HCT116 (cell line): ENCODE measurements at regions not wholly inside any gene's neighbourhood (a gene's known extent, or its start where the extent isn't known, plus 50 kb on each side); places are given as distances from the start of the nearest gene placed in this dataset.

Source experiments
- ATAC-seq: fragments of 200-7000 bp; cut with Tn5 transposase; 2 replicates; pipeline ENCODE4 v1.9.1; 2020; ENCODE audit warnings: mild to moderate bottlenecking, moderate library complexity
- BruUV-seq: library from RNA; stranded (reverse); fragments of 400-500 nt; replicated peaks from 2 replicates; lab custom pipeline; 2021; lab: Mats Ljungman, UMichigan
- CTCF ChIA-PET: fragments of 300-600 bp; sonication (Branson Sonifier 250); formaldehyde crosslinking; loops from one replicate; lab custom pipeline; 2021; ENCODE audit warnings: antibody characterized with exemption; lab: Charles Lee
- POLR2A ChIA-PET: fragments of 300-600, 350-600 bp; sonication (Branson Sonifier 250); formaldehyde crosslinking; loops from one replicate; lab custom pipeline; 2021; ENCODE audit warnings: antibody characterized with exemption; lab: Charles Lee
- RAD21 ChIA-PET, 2 experiments: fragments of 300-600 bp; sonication (Branson Sonifier 250); formaldehyde crosslinking; loops; one replicate each; lab custom pipeline; 2023; ENCODE audit warnings: low total read pairs in 2 of 2; ENCODE audit not compliant: uncharacterized antibody in 2 of 2, unreplicated experiment in 2 of 2, low non-redundant PET in 1 of 2; lab: Charles Lee
- DNase-seq: peaks from one replicate; pipeline ENCODE4 v3.0.0-alpha.2; 2010; ENCODE audit warnings: low read depth, low spot score
- H2AFZ ChIP-seq: fragments of 200-600 bp; shearing (Covaris generic), sonication (generic); 2 replicates; pipeline ENCODE4 v1.6.1; 2017; ENCODE audit warnings: low read depth, mixed run types, mixed read lengths, antibody characterized with exemption, low read length; ENCODE audit not compliant: poor library complexity, severe bottlenecking
- H3K27ac ChIP-seq: 2 replicates; pipeline ENCODE4 v1.5.1; 2012; ENCODE audit warnings: low read depth, low read length
- H3K27me3 ChIP-seq: fragments of 200-600 bp; sonication (generic); 2 replicates; pipeline ENCODE4 v1.6.1; 2016; ENCODE audit warnings: mixed run types, low read length, mixed read lengths; ENCODE audit not compliant: insufficient read depth
- H3K36me3 ChIP-seq, 2 experiments: fragments of 200-500 bp in 1 of 2; fragments of 200-600 bp in 1 of 2; sonication (Bioruptor generic) in 1 of 2; sonication (generic) in 1 of 2; 2 replicates each; pipeline versions ENCODE4 v1.5.1 to v1.6.1; 2014 to 2016; ENCODE audit warnings: low read length in 2 of 2, inconsistent platforms in 1 of 2, mixed read lengths in 1 of 2, mixed run types in 1 of 2; ENCODE audit not compliant: insufficient read depth in 2 of 2, control insufficient read depth in 1 of 2
- H3K4me1 ChIP-seq, 2 experiments: fragments of 200-600 bp in 1 of 2; sonication (generic) in 1 of 2; 2 replicates each; pipeline versions ENCODE4 v1.5.1 to v1.6.1; 2012 to 2017; ENCODE audit warnings: low read length in 2 of 2, inconsistent platforms in 1 of 2, mild to moderate bottlenecking in 1 of 2, mixed read lengths in 1 of 2, mixed run types in 1 of 2, moderate library complexity in 1 of 2; ENCODE audit not compliant: insufficient read depth in 2 of 2, control insufficient read depth in 1 of 2
- H3K4me2 ChIP-seq: fragments of 200-600 bp; sonication (generic); 2 replicates; pipeline ENCODE4 v1.6.1; 2017; ENCODE audit warnings: mixed run types, low read length, mixed read lengths
- H3K4me3 ChIP-seq, 2 experiments: fragments of 200-600 bp in 1 of 2; sonication (generic) in 1 of 2; replicated peaks in 1 of 2; 2 replicates each; pipeline ENCODE4 v1.5.1; 2011 to 2016; ENCODE audit warnings: low read length in 2 of 2, control low read depth in 1 of 2, low read depth in 1 of 2, mild to moderate bottlenecking in 1 of 2, mixed read lengths in 1 of 2, mixed run types in 1 of 2
- H3K79me2 ChIP-seq: fragments of 200-600 bp; sonication (generic); 2 replicates; pipeline ENCODE4 v1.6.1; 2017; ENCODE audit warnings: mild to moderate bottlenecking, mixed run types, low read length, moderate library complexity, mixed read lengths; ENCODE audit not compliant: insufficient read depth
- H3K9ac ChIP-seq: fragments of 200-600 bp; sonication (generic); 2 replicates; pipeline ENCODE4 v1.6.1; 2016; ENCODE audit warnings: low read length, mixed read lengths
- H3K9me2 ChIP-seq: fragments of 200-600 bp; sonication (generic), shearing (Covaris generic); 2 replicates; pipeline ENCODE4 v1.6.1; 2017; ENCODE audit warnings: mixed run types, mild to moderate bottlenecking, moderate library complexity; ENCODE audit not compliant: insufficient read depth
- H3K9me3 ChIP-seq, 2 experiments: fragments of 200-500 bp in 1 of 2; fragments of 200-600 bp in 1 of 2; sonication (Bioruptor generic) in 1 of 2; sonication (generic) in 1 of 2; 2 replicates each; pipeline ENCODE4 v1.6.1; 2014 to 2017; ENCODE audit warnings: low read length in 2 of 2, mixed read lengths in 2 of 2, inconsistent platforms in 1 of 2, low read depth in 1 of 2, mild to moderate bottlenecking in 1 of 2, mixed run types in 1 of 2, moderate library complexity in 1 of 2; ENCODE audit not compliant: control insufficient read depth in 1 of 2, insufficient read depth in 1 of 2
- H4K20me1 ChIP-seq: fragments of 200-600 bp; sonication (generic), shearing (Covaris generic); 2 replicates; pipeline ENCODE4 v1.6.1; 2017; ENCODE audit warnings: mixed run types, mild to moderate bottlenecking, moderate library complexity; ENCODE audit not compliant: insufficient read depth
- CBX3 ChIP-seq: IDR thresholded peaks from 2 replicates; pipeline ENCODE4 v1.6.1; 2012; ENCODE audit warnings: low read depth
- CTCF ChIP-seq, 3 experiments: fragments of 200-600 bp in 1 of 3; sonication (generic) in 1 of 3; IDR thresholded peaks in 2 of 3; conservative IDR thresholded peaks in 1 of 3; 2 replicates each; pipeline ENCODE4 v1.5.1; 2012 to 2017; ENCODE audit warnings: low read depth in 2 of 3, low read length in 2 of 3, antibody characterized with exemption in 1 of 3, borderline replicate concordance in 1 of 3, control low read depth in 1 of 3, mild to moderate bottlenecking in 1 of 3, mixed read lengths in 1 of 3, mixed run types in 1 of 3, moderate library complexity in 1 of 3; ENCODE audit not compliant: insufficient read depth in 1 of 3
- ELF1 ChIP-seq: IDR thresholded peaks from 2 replicates; pipeline ENCODE4 v1.6.1; 2012; ENCODE audit warnings: low read depth, borderline replicate concordance
- EZH2 ChIP-seq: fragments of 200-600 bp; sonication (generic); IDR thresholded peaks from 2 replicates; pipeline ENCODE4 v1.6.1; 2017; ENCODE audit warnings: antibody characterized with exemption, mixed run types
- EZH2phosphoT487 ChIP-seq: fragments of 200-600 bp; IDR thresholded peaks from 2 replicates; pipeline ENCODE4 v1.6.1; 2018; ENCODE audit warnings: antibody characterized with exemption, borderline replicate concordance
- FOSL1 ChIP-seq: IDR thresholded peaks from 2 replicates; pipeline ENCODE4 v1.6.1; 2012; ENCODE audit warnings: low read depth
- JUND ChIP-seq: IDR thresholded peaks from 2 replicates; pipeline ENCODE4 v1.6.1; 2012
- MAX ChIP-seq: IDR thresholded peaks from 2 replicates; pipeline ENCODE4 v1.6.1; 2012
- RAD21 ChIP-seq: IDR thresholded peaks from 2 replicates; pipeline ENCODE4 v1.6.1; 2012; ENCODE audit warnings: low read depth, mild to moderate bottlenecking
- SIN3A ChIP-seq: IDR thresholded peaks from 2 replicates; pipeline ENCODE4 v1.6.1; 2012; ENCODE audit warnings: low read depth
- SP1 ChIP-seq: IDR thresholded peaks from 2 replicates; pipeline ENCODE4 v1.6.1; 2012; ENCODE audit warnings: low read depth
- TCF7L2 ChIP-seq: IDR thresholded peaks from 2 replicates; pipeline ENCODE4 v1.7.0; 2011; ENCODE audit warnings: borderline replicate concordance, inconsistent platforms; ENCODE audit not compliant: insufficient read depth, insufficient read length; ENCODE audit errors: extremely low read depth
- YY1 ChIP-seq: IDR thresholded peaks from 2 replicates; pipeline ENCODE4 v1.6.1; 2011; ENCODE audit warnings: low read length, low read depth, moderate library complexity, mild to moderate bottlenecking; ENCODE audit not compliant: insufficient replicate concordance; ENCODE audit errors: extremely low read depth
- ZNF274 ChIP-seq: fragments of 200-500 bp; sonication (Bioruptor generic); IDR thresholded peaks from 2 replicates; pipeline ENCODE4 v1.6.1; 2014; ENCODE audit warnings: mild to moderate bottlenecking, low read depth, low read length, inconsistent platforms
- intact Hi-C: fragments of 100-400 bp; cut with micrococcal nuclease; formaldehyde crosslinking; loops from 2 replicates; pipeline ENCODE4 v1.10.0; 2022
- TF ChIP-seq, protein P1 (sequence below): IDR thresholded peaks from 2 replicates; pipeline ENCODE4 v1.6.1; 2011; ENCODE audit warnings: mild to moderate bottlenecking, low read length, moderate library complexity; ENCODE audit not compliant: insufficient replicate concordance; ENCODE audit errors: extremely low read depth
- TF ChIP-seq, protein P2 (sequence below): IDR thresholded peaks from 2 replicates; pipeline ENCODE4 v1.6.1; 2012; ENCODE audit warnings: low read depth
- TF ChIP-seq, protein P3 (sequence below): IDR thresholded peaks from 2 replicates; pipeline ENCODE4 v1.6.1; 2012

GRCh38 chr12:96098631-96099030, 63.2 kb upstream of the LTA4H start:
- BruUV-seq = no TSS peak
- POLR2A ChIA-PET = no interaction called here
- CTCF ChIA-PET = no interaction called here

More at GRCh38 chr12:96098631-96099030, 63.2 kb upstream of the LTA4H start:
- ATAC-seq (no peak), DNase-seq (no peak)
- Histone ChIP-seq H4K20me1 (no peaks in the 10 kb centered on the region), H3K9me2 (no peaks in the 10 kb centered on the region), H3K9me3 (no peaks in the 10 kb centered on the region), H3K79me2 (no peaks in the 10 kb centered on the region), H3K36me3 (no peaks in the 10 kb centered on the region), H3K4me2 (no peak overlapping the region), H3K4me1 (peaks cover 9 to 12% of the 10 kb centered on the region in 2 experiments; a peak in 3 of 4 replicates), H3K9ac (no peak overlapping the region), H3K27ac (no peak overlapping the region), H2AFZ (no peak overlapping the region), H3K4me3 (no peak overlapping the region), H3K27me3 (no peaks in the 10 kb centered on the region)
- intact Hi-C loops = no loop called here
- RAD21 ChIA-PET = no interaction called here
- TF ChIP-seq, protein P1, sequence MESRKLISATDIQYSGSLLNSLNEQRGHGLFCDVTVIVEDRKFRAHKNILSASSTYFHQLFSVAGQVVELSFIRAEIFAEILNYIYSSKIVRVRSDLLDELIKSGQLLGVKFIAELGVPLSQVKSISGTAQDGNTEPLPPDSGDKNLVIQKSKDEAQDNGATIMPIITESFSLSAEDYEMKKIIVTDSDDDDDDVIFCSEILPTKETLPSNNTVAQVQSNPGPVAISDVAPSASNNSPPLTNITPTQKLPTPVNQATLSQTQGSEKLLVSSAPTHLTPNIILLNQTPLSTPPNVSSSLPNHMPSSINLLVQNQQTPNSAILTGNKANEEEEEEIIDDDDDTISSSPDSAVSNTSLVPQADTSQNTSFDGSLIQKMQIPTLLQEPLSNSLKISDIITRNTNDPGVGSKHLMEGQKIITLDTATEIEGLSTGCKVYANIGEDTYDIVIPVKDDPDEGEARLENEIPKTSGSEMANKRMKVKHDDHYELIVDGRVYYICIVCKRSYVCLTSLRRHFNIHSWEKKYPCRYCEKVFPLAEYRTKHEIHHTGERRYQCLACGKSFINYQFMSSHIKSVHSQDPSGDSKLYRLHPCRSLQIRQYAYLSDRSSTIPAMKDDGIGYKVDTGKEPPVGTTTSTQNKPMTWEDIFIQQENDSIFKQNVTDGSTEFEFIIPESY = no peak
- TF ChIP-seq JUND = no peak
- no peak for TF ChIP-seq EZH2
- no peak for TF ChIP-seq ZNF274
- TF ChIP-seq, protein P2, sequence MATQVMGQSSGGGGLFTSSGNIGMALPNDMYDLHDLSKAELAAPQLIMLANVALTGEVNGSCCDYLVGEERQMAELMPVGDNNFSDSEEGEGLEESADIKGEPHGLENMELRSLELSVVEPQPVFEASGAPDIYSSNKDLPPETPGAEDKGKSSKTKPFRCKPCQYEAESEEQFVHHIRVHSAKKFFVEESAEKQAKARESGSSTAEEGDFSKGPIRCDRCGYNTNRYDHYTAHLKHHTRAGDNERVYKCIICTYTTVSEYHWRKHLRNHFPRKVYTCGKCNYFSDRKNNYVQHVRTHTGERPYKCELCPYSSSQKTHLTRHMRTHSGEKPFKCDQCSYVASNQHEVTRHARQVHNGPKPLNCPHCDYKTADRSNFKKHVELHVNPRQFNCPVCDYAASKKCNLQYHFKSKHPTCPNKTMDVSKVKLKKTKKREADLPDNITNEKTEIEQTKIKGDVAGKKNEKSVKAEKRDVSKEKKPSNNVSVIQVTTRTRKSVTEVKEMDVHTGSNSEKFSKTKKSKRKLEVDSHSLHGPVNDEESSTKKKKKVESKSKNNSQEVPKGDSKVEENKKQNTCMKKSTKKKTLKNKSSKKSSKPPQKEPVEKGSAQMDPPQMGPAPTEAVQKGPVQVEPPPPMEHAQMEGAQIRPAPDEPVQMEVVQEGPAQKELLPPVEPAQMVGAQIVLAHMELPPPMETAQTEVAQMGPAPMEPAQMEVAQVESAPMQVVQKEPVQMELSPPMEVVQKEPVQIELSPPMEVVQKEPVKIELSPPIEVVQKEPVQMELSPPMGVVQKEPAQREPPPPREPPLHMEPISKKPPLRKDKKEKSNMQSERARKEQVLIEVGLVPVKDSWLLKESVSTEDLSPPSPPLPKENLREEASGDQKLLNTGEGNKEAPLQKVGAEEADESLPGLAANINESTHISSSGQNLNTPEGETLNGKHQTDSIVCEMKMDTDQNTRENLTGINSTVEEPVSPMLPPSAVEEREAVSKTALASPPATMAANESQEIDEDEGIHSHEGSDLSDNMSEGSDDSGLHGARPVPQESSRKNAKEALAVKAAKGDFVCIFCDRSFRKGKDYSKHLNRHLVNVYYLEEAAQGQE = no peak
- TF ChIP-seq SP1 = no peak
- no peak for TF ChIP-seq CTCF (IDR thresholded peaks at IDR 0.05 in 2 of 3, conservative IDR thresholded peaks at IDR 0.05 in 1 of 3; ENCODE audit: borderline replicate concordance in 1 of 3, insufficient read depth in 1 of 3, low read depth in 2 of 3, low read length in 2 of 3)
- TF ChIP-seq SIN3A = no peak
- TF ChIP-seq YY1 = no peak
- no peak for TF ChIP-seq MAX
- no peak for TF ChIP-seq FOSL1
- no peak for TF ChIP-seq RAD21
- no peak for TF ChIP-seq CBX3
- no peak for TF ChIP-seq TCF7L2
- TF ChIP-seq ELF1 = no peak
- TF ChIP-seq EZH2phosphoT487 = no peak
- TF ChIP-seq, protein P3, sequence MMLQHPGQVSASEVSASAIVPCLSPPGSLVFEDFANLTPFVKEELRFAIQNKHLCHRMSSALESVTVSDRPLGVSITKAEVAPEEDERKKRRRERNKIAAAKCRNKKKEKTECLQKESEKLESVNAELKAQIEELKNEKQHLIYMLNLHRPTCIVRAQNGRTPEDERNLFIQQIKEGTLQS = no peak
